Spleen (tissue), 11 donors: ENCODE measurements at regions not wholly inside any gene's neighbourhood (a gene's known extent, or its start where the extent isn't known, plus 50 kb on each side); places are given as distances from the start of the nearest gene placed in this dataset.

Experiments
- DNase-seq: peaks from one replicate; pipeline ENCODE4 v3.0.0-alpha.2; 2020
- H3K27ac ChIP-seq, 8 donors: fragments of 200-600 bp; sonication (generic) in 7 of 8; 1 replicate in 4 of 8; 2 replicates in 4 of 8; pipeline versions ENCODE4 v1.5.0 to v1.8.0; 2016 to 2021; ENCODE audit warnings: inconsistent platforms in 4 of 8, mild to moderate bottlenecking in 4 of 8, moderate library complexity in 1 of 8
- H3K27me3 ChIP-seq, 7 donors: fragments of 200-600 bp; sonication (generic) in 6 of 7; replicated peaks in 1 of 7; 1 replicate in 4 of 7; 2 replicates in 3 of 7; pipeline versions ENCODE4 v1.5.0 to v1.8.0; 2016 to 2021; ENCODE audit warnings: inconsistent platforms in 3 of 7, mild to moderate bottlenecking in 1 of 7
- H3K36me3 ChIP-seq, 6 donors: fragments of 200-600 bp; sonication (generic) in 5 of 6; 1 replicate in 4 of 6; 2 replicates in 2 of 6; pipeline versions ENCODE4 v1.5.0 to v1.8.0; 2016 to 2021; ENCODE audit warnings: inconsistent platforms in 2 of 6
- H3K4me1 ChIP-seq, 6 donors: fragments of 200-600 bp; sonication (generic) in 5 of 6; 1 replicate in 3 of 6; 2 replicates in 3 of 6; pipeline versions ENCODE4 v1.5.0 to v1.8.0; 2016 to 2021; ENCODE audit warnings: inconsistent platforms in 3 of 6
- H3K4me3 ChIP-seq, 8 donors: fragments of 200-600 bp; sonication (generic) in 7 of 8; 1 replicate in 4 of 8; 2 replicates in 4 of 8; pipeline versions ENCODE4 v1.5.0 to v1.8.0; 2016 to 2021; ENCODE audit warnings: inconsistent platforms in 4 of 8, mild to moderate bottlenecking in 4 of 8, moderate library complexity in 2 of 8
- H3K9me3 ChIP-seq, 8 donors: fragments of 200-600 bp; sonication (generic) in 7 of 8; 1 replicate in 4 of 8; 2 replicates in 4 of 8; pipeline versions ENCODE4 v1.5.0 to v1.8.0; 2016 to 2021; ENCODE audit warnings: inconsistent platforms in 4 of 8
- POLR2A ChIP-seq, 3 donors: fragments of 450-650 bp; IDR thresholded peaks; one replicate each; pipeline ENCODE4 v1.5.1; 2017; ENCODE audit warnings: antibody characterized with exemption in 3 of 3, mild to moderate bottlenecking in 1 of 3
- POLR2AphosphoS5 ChIP-seq, 3 donors: sonication (generic); formaldehyde crosslinking; IDR thresholded peaks; one replicate each; pipeline ENCODE4 v1.5.1; 2017; ENCODE audit warnings: antibody characterized with exemption in 3 of 3
- WGBS, 5 donors: extraction: QIAGEN DNeasy Blood & Tissue Kit in 3 of 5; methylation state at CpG; one replicate each; pipeline versions ENCODE4 v1.1.5 to v1.1.7; 2013 to 2018; 5-methylcytosine and 5-hydroxymethylcytosine counted together
- intact Hi-C: fragments of 100-400 bp; cut with DNase I; formaldehyde crosslinking; loops from one replicate; pipeline ENCODE4 v1.15.0; 2023; ENCODE audit warnings: low total_unique reads
- TF ChIP-seq, protein P1 (sequence below), 11 experiments: fragments of 200-600 bp in 7 of 11; fragments of 450-650 bp in 4 of 11; sonication (generic) in 4 of 11; IDR thresholded peaks in 8 of 11; conservative IDR thresholded peaks in 3 of 11; 1 replicate in 7 of 11; 2 replicates in 4 of 11; pipeline versions ENCODE4 v1.4.0 to v1.8.0; 2016 to 2021; ENCODE audit warnings: antibody characterized with exemption in 11 of 11, inconsistent platforms in 4 of 11, mild to moderate bottlenecking in 1 of 11
- donor health status: healthy with polysubstance abuse.
- donor health status: DM: no; HTN: no; CAD: no; lungs with moderate emphysema.
- donor health status: DM: no; HTN: no; CAD: no.
- donor health status: Bipolar disorder and iron deficiency.
- donor health status: healthy.
- donor health status: DM: no; HTN: no; CAD: no.
- donor health status: DM: yes; HTN: yes; CAD: no.

- WGBS, 5 donors = 70 to 86% (median 83%) methylated on average over 2 of the region's 2 CpGs
- intact Hi-C loops = no loop called here
- Histone ChIP-seq H3K4me3 (no peak overlapping the region), H3K36me3 (no peaks in the 10 kb centered on the region), H3K27me3 (no peaks in the 10 kb centered on the region), H3K9me3 (no peaks in the 10 kb centered on the region), H3K4me1 (no peaks in the 10 kb centered on the region), H3K27ac (no peak overlapping the region)
- TF ChIP-seq, protein P1, sequence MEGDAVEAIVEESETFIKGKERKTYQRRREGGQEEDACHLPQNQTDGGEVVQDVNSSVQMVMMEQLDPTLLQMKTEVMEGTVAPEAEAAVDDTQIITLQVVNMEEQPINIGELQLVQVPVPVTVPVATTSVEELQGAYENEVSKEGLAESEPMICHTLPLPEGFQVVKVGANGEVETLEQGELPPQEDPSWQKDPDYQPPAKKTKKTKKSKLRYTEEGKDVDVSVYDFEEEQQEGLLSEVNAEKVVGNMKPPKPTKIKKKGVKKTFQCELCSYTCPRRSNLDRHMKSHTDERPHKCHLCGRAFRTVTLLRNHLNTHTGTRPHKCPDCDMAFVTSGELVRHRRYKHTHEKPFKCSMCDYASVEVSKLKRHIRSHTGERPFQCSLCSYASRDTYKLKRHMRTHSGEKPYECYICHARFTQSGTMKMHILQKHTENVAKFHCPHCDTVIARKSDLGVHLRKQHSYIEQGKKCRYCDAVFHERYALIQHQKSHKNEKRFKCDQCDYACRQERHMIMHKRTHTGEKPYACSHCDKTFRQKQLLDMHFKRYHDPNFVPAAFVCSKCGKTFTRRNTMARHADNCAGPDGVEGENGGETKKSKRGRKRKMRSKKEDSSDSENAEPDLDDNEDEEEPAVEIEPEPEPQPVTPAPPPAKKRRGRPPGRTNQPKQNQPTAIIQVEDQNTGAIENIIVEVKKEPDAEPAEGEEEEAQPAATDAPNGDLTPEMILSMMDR (IDR thresholded peaks at IDR 0.05 in 8 of 11, conservative IDR thresholded peaks at IDR 0.05 in 3 of 11) = no peak
- no peak for TF ChIP-seq POLR2AphosphoS5 (IDR thresholded peaks at IDR 0.05)
- no peak for TF ChIP-seq POLR2A (IDR thresholded peaks at IDR 0.05)
- DNase-seq = no peak
Measured at GRCh38 chr14:81751198-81751597, 217.5 kb upstream of the SEL1L start.

GRCh38 chr14:81759541-81759940 is 225.9 kb upstream of the SEL1L start:
- Histone ChIP-seq H3K27ac (no peak overlapping the region), H3K9me3 (peaks cover 0 to 7% (median 0%) of the 10 kb centered on the region in 8 donors), H3K4me3 (no peak overlapping the region), H3K4me1 (no peaks in the 10 kb centered on the region), H3K36me3 (no peaks in the 10 kb centered on the region), H3K27me3 (no peaks in the 10 kb centered on the region)
- no peak for DNase-seq
- intact Hi-C loops = no loop called here
- TF ChIP-seq POLR2A (IDR thresholded peaks at IDR 0.05) = no peak
- TF ChIP-seq POLR2AphosphoS5 (IDR thresholded peaks at IDR 0.05) = no peak
- TF ChIP-seq, protein P1 (IDR thresholded peaks at IDR 0.05 in 8 of 11, conservative IDR thresholded peaks at IDR 0.05 in 3 of 11) = no peak
- WGBS, 5 donors = 76 to 90% (median 80%) methylated on average over 2 of the region's 2 CpGs

DNA sequence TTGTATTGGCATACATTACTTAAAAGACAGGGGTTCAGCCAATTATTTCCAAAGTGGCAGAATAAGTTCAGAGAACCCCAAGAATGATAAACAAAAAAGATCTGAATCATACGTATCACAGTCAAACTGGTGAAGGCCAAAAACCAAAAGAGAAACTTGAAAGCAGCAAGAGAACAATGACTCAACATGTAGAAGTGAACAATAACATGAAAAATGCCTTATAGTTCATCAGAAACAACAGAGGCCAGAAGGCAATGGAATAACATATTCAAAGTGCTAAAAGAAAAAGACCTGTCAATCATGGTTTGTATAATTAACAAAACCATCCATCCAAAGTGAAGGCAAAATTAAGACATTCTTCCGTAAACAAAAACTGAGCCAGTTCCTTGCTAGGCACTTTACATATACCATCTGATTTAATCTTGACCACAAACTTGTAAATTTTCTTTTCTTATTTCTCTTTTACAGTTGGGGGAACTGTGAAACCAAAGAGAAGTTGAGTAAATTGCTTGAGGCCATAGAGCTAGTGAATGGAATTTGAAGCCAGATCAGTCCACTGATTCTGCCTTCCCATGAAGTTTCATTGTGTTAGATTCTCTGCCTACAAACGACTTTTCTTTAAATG is 232.1 kb upstream of the SEL1L start:
- no peak for DNase-seq
- Histone ChIP-seq H3K27me3 (no peaks in the 10 kb centered on the region), H3K36me3 (no peaks in the 10 kb centered on the region), H3K4me1 (peaks cover 0 to 10% (median 0%) of the 10 kb centered on the region in 6 donors), H3K27ac (peak overlapping the region in 4 of 8 donors; percentile 6 to 72 (median 58)), H3K9me3 (peaks cover 0 to 6% (median 0%) of the 10 kb centered on the region in 8 donors), H3K4me3 (no peak overlapping the region)
- WGBS, 5 donors = 38 to 80% (median 49%) methylated on average over 3 of the region's 3 CpGs
- intact Hi-C loops = no loop called here
- TF ChIP-seq POLR2A (IDR thresholded peaks at IDR 0.05) (no peak), POLR2AphosphoS5 (IDR thresholded peaks at IDR 0.05) (no peak)
- TF ChIP-seq, protein P1 (IDR thresholded peaks at IDR 0.05 in 8 of 11, conservative IDR thresholded peaks at IDR 0.05 in 3 of 11) = no peak

- intact Hi-C loops = no loop called here
Measured at GRCh38 chr14:81766321-81766915, 232.8 kb upstream of the SEL1L start.

More at GRCh38 chr14:81766321-81766915, 232.8 kb upstream of the SEL1L start:
- H3K4me1 ChIP-seq = peaks cover 0 to 14% (median 0%) of the 10 kb centered on the region in 6 donors
- 39 to 80% (median 56%) methylated on average over 4 of the region's 4 CpGs for WGBS, 5 donors
- H3K4me3 ChIP-seq = no peak overlapping the region
- peak overlapping the region in 4 of 8 donors; percentile 6 to 72 (median 58) for H3K27ac ChIP-seq
- TF ChIP-seq, protein P1 (IDR thresholded peaks at IDR 0.05 in 8 of 11, conservative IDR thresholded peaks at IDR 0.05 in 3 of 11) = no peak
- no peak for TF ChIP-seq POLR2AphosphoS5 (IDR thresholded peaks at IDR 0.05)
- no peak for TF ChIP-seq POLR2A (IDR thresholded peaks at IDR 0.05)
- no peaks in the 10 kb centered on the region for H3K27me3 ChIP-seq
- H3K9me3 ChIP-seq = peaks cover 0 to 6% (median 0%) of the 10 kb centered on the region in 8 donors
- DNase-seq = no peak
- no peaks in the 10 kb centered on the region for H3K36me3 ChIP-seq
